HCT116 (cell line): ENCODE measurements at regions not wholly inside any gene's neighbourhood (a gene's known extent, or its start where the extent isn't known, plus 50 kb on each side); places are given as distances from the start of the nearest gene placed in this dataset.
A peak's percentile ranks its signal among the peaks of the same experiment; 100 is the strongest.

Experiments
- ATAC-seq: fragments of 200-7000 bp; cut with Tn5 transposase; 2 replicates; pipeline ENCODE4 v1.9.1; 2020; ENCODE audit warnings: mild to moderate bottlenecking, moderate library complexity
- BruUV-seq: library from RNA; stranded (reverse); fragments of 400-500 nt; replicated peaks from 2 replicates; lab custom pipeline; 2021; lab: Mats Ljungman, UMichigan
- CTCF ChIA-PET: fragments of 300-600 bp; sonication (Branson Sonifier 250); formaldehyde crosslinking; loops from one replicate; lab custom pipeline; 2021; ENCODE audit warnings: antibody characterized with exemption; lab: Charles Lee
- POLR2A ChIA-PET: fragments of 300-600, 350-600 bp; sonication (Branson Sonifier 250); formaldehyde crosslinking; loops from one replicate; lab custom pipeline; 2021; ENCODE audit warnings: antibody characterized with exemption; lab: Charles Lee
- RAD21 ChIA-PET, 2 experiments: fragments of 300-600 bp; sonication (Branson Sonifier 250); formaldehyde crosslinking; loops; one replicate each; lab custom pipeline; 2023; ENCODE audit warnings: low total read pairs in 2 of 2; ENCODE audit not compliant: uncharacterized antibody in 2 of 2, unreplicated experiment in 2 of 2, low non-redundant PET in 1 of 2; lab: Charles Lee
- DNase-seq: peaks from one replicate; pipeline ENCODE4 v3.0.0-alpha.2; 2010; ENCODE audit warnings: low read depth, low spot score
- H2AFZ ChIP-seq: fragments of 200-600 bp; shearing (Covaris generic), sonication (generic); 2 replicates; pipeline ENCODE4 v1.6.1; 2017; ENCODE audit warnings: low read depth, mixed run types, mixed read lengths, antibody characterized with exemption, low read length; ENCODE audit not compliant: poor library complexity, severe bottlenecking
- H3K27ac ChIP-seq: 2 replicates; pipeline ENCODE4 v1.5.1; 2012; ENCODE audit warnings: low read depth, low read length
- H3K27me3 ChIP-seq: fragments of 200-600 bp; sonication (generic); 2 replicates; pipeline ENCODE4 v1.6.1; 2016; ENCODE audit warnings: mixed run types, low read length, mixed read lengths; ENCODE audit not compliant: insufficient read depth
- H3K36me3 ChIP-seq, 2 experiments: fragments of 200-500 bp in 1 of 2; fragments of 200-600 bp in 1 of 2; sonication (Bioruptor generic) in 1 of 2; sonication (generic) in 1 of 2; 2 replicates each; pipeline versions ENCODE4 v1.5.1 to v1.6.1; 2014 to 2016; ENCODE audit warnings: low read length in 2 of 2, inconsistent platforms in 1 of 2, mixed read lengths in 1 of 2, mixed run types in 1 of 2; ENCODE audit not compliant: insufficient read depth in 2 of 2, control insufficient read depth in 1 of 2
- H3K4me1 ChIP-seq, 2 experiments: fragments of 200-600 bp in 1 of 2; sonication (generic) in 1 of 2; 2 replicates each; pipeline versions ENCODE4 v1.5.1 to v1.6.1; 2012 to 2017; ENCODE audit warnings: low read length in 2 of 2, inconsistent platforms in 1 of 2, mild to moderate bottlenecking in 1 of 2, mixed read lengths in 1 of 2, mixed run types in 1 of 2, moderate library complexity in 1 of 2; ENCODE audit not compliant: insufficient read depth in 2 of 2, control insufficient read depth in 1 of 2
- H3K4me2 ChIP-seq: fragments of 200-600 bp; sonication (generic); 2 replicates; pipeline ENCODE4 v1.6.1; 2017; ENCODE audit warnings: mixed run types, low read length, mixed read lengths
- H3K4me3 ChIP-seq, 2 experiments: fragments of 200-600 bp in 1 of 2; sonication (generic) in 1 of 2; replicated peaks in 1 of 2; 2 replicates each; pipeline ENCODE4 v1.5.1; 2011 to 2016; ENCODE audit warnings: low read length in 2 of 2, control low read depth in 1 of 2, low read depth in 1 of 2, mild to moderate bottlenecking in 1 of 2, mixed read lengths in 1 of 2, mixed run types in 1 of 2
- H3K79me2 ChIP-seq: fragments of 200-600 bp; sonication (generic); 2 replicates; pipeline ENCODE4 v1.6.1; 2017; ENCODE audit warnings: mild to moderate bottlenecking, mixed run types, low read length, moderate library complexity, mixed read lengths; ENCODE audit not compliant: insufficient read depth
- H3K9ac ChIP-seq: fragments of 200-600 bp; sonication (generic); 2 replicates; pipeline ENCODE4 v1.6.1; 2016; ENCODE audit warnings: low read length, mixed read lengths
- H3K9me2 ChIP-seq: fragments of 200-600 bp; sonication (generic), shearing (Covaris generic); 2 replicates; pipeline ENCODE4 v1.6.1; 2017; ENCODE audit warnings: mixed run types, mild to moderate bottlenecking, moderate library complexity; ENCODE audit not compliant: insufficient read depth
- H3K9me3 ChIP-seq, 2 experiments: fragments of 200-500 bp in 1 of 2; fragments of 200-600 bp in 1 of 2; sonication (Bioruptor generic) in 1 of 2; sonication (generic) in 1 of 2; 2 replicates each; pipeline ENCODE4 v1.6.1; 2014 to 2017; ENCODE audit warnings: low read length in 2 of 2, mixed read lengths in 2 of 2, inconsistent platforms in 1 of 2, low read depth in 1 of 2, mild to moderate bottlenecking in 1 of 2, mixed run types in 1 of 2, moderate library complexity in 1 of 2; ENCODE audit not compliant: control insufficient read depth in 1 of 2, insufficient read depth in 1 of 2
- H4K20me1 ChIP-seq: fragments of 200-600 bp; sonication (generic), shearing (Covaris generic); 2 replicates; pipeline ENCODE4 v1.6.1; 2017; ENCODE audit warnings: mixed run types, mild to moderate bottlenecking, moderate library complexity; ENCODE audit not compliant: insufficient read depth
- CBX3 ChIP-seq: IDR thresholded peaks from 2 replicates; pipeline ENCODE4 v1.6.1; 2012; ENCODE audit warnings: low read depth
- ELF1 ChIP-seq: IDR thresholded peaks from 2 replicates; pipeline ENCODE4 v1.6.1; 2012; ENCODE audit warnings: low read depth, borderline replicate concordance
- EZH2 ChIP-seq: fragments of 200-600 bp; sonication (generic); IDR thresholded peaks from 2 replicates; pipeline ENCODE4 v1.6.1; 2017; ENCODE audit warnings: antibody characterized with exemption, mixed run types
- EZH2phosphoT487 ChIP-seq: fragments of 200-600 bp; IDR thresholded peaks from 2 replicates; pipeline ENCODE4 v1.6.1; 2018; ENCODE audit warnings: antibody characterized with exemption, borderline replicate concordance
- JUND ChIP-seq: IDR thresholded peaks from 2 replicates; pipeline ENCODE4 v1.6.1; 2012
- POLR2A ChIP-seq: IDR thresholded peaks from 2 replicates; pipeline ENCODE4 v1.7.0; 2011; ENCODE audit warnings: borderline replicate concordance; ENCODE audit not compliant: insufficient read depth, insufficient read length; ENCODE audit errors: extremely low read depth
- RAD21 ChIP-seq: IDR thresholded peaks from 2 replicates; pipeline ENCODE4 v1.6.1; 2012; ENCODE audit warnings: low read depth, mild to moderate bottlenecking
- SP1 ChIP-seq: IDR thresholded peaks from 2 replicates; pipeline ENCODE4 v1.6.1; 2012; ENCODE audit warnings: low read depth
- intact Hi-C: fragments of 100-400 bp; cut with micrococcal nuclease; formaldehyde crosslinking; loops from 2 replicates; pipeline ENCODE4 v1.10.0; 2022
- TF ChIP-seq, protein P1 (sequence below): IDR thresholded peaks from 2 replicates; pipeline ENCODE4 v1.6.1; 2012
- TF ChIP-seq, protein P2 (sequence below), 3 experiments: fragments of 200-600 bp in 1 of 3; sonication (generic) in 1 of 3; IDR thresholded peaks in 2 of 3; conservative IDR thresholded peaks in 1 of 3; 2 replicates each; pipeline ENCODE4 v1.5.1; 2012 to 2017; ENCODE audit warnings: low read depth in 2 of 3, low read length in 2 of 3, antibody characterized with exemption in 1 of 3, borderline replicate concordance in 1 of 3, control low read depth in 1 of 3, mild to moderate bottlenecking in 1 of 3, mixed read lengths in 1 of 3, mixed run types in 1 of 3, moderate library complexity in 1 of 3; ENCODE audit not compliant: insufficient read depth in 1 of 3
- TF ChIP-seq, protein P3 (sequence below): IDR thresholded peaks from 2 replicates; pipeline ENCODE4 v1.6.1; 2012; ENCODE audit warnings: low read depth

DNA sequence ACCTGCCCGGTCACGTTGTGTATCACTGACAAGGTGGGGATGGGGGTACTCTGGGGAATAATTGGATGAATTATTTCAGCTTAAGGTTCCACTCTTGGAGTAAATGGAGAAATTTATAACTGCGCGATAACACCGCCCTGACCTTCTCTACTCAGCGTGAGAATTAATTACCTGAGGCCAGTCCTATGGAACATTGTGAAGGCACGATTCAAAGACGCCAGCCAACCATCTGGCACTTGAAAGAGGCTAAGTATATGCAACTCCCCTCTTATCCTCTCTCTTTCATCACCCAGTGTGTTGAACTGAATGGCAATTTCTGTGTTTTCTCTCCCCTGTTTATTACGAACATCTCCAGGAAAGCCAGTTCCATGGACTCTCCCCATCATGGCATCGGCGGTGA lies 235.5 kb upstream of the TUT7 start:
- no peak for ATAC-seq
- DNase-seq: no peak
- Histone ChIP-seq H3K9me3 (no peaks in the 10 kb centered on the region), H3K4me2 (no peak overlapping the region), H3K9me2 (no peaks in the 10 kb centered on the region), H3K4me1 (no peaks in the 10 kb centered on the region), H3K79me2 (no peaks in the 10 kb centered on the region), H2AFZ (no peak overlapping the region), H3K9ac (no peak overlapping the region), H3K36me3 (no peaks in the 10 kb centered on the region), H4K20me1 (no peaks in the 10 kb centered on the region), H3K27me3 (peaks cover 40% of the 10 kb centered on the region), H3K27ac (no peak overlapping the region), H3K4me3 (no peak overlapping the region)
- ChIA-PET CTCF (no interaction called here), POLR2A (no interaction called here), RAD21 (no interaction called here)
- intact Hi-C loops: no loop called here
- no peak for TF ChIP-seq EZH2
- TF ChIP-seq ELF1: no peak
- TF ChIP-seq POLR2A: no peak
- TF ChIP-seq, protein P1, sequence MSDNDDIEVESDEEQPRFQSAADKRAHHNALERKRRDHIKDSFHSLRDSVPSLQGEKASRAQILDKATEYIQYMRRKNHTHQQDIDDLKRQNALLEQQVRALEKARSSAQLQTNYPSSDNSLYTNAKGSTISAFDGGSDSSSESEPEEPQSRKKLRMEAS: no peak
- TF ChIP-seq SP1: no peak
- no peak for TF ChIP-seq EZH2phosphoT487
- no peak for TF ChIP-seq CBX3
- no TSS peak for BruUV-seq

DNA sequence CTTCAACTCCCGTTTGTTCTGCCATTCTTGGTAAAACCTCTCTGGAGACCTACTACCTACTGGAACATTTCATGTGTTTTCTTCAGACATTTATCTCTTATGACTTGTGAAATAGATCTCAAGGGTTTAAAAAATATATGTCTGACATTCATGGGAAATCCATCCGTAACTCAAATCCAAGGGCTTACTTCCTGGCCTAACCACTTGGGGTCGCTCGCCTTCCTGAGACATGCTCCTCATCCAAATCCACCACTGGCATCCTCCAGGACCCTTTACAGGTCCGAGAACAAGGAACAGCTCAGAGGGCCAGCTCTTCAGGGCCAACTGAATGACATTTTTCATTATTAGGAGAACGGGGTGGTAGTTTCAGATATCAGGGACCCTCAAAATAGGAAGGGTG lies 235.1 kb upstream of the TUT7 start:
- Histone ChIP-seq H3K4me2 (no peak overlapping the region), H3K9me2 (no peaks in the 10 kb centered on the region), H3K9ac (no peak overlapping the region), H2AFZ (no peak overlapping the region), H3K27ac (no peak overlapping the region), H3K79me2 (no peaks in the 10 kb centered on the region), H3K36me3 (no peaks in the 10 kb centered on the region), H4K20me1 (no peaks in the 10 kb centered on the region), H3K4me3 (no peak overlapping the region), H3K9me3 (no peaks in the 10 kb centered on the region), H3K4me1 (no peaks in the 10 kb centered on the region), H3K27me3 (peaks cover 37% of the 10 kb centered on the region)
- CTCF ChIA-PET: no interaction called here
- RAD21 ChIA-PET: no interaction called here
- no TSS peak for BruUV-seq
- no peak for ATAC-seq
- TF ChIP-seq, protein P2, sequence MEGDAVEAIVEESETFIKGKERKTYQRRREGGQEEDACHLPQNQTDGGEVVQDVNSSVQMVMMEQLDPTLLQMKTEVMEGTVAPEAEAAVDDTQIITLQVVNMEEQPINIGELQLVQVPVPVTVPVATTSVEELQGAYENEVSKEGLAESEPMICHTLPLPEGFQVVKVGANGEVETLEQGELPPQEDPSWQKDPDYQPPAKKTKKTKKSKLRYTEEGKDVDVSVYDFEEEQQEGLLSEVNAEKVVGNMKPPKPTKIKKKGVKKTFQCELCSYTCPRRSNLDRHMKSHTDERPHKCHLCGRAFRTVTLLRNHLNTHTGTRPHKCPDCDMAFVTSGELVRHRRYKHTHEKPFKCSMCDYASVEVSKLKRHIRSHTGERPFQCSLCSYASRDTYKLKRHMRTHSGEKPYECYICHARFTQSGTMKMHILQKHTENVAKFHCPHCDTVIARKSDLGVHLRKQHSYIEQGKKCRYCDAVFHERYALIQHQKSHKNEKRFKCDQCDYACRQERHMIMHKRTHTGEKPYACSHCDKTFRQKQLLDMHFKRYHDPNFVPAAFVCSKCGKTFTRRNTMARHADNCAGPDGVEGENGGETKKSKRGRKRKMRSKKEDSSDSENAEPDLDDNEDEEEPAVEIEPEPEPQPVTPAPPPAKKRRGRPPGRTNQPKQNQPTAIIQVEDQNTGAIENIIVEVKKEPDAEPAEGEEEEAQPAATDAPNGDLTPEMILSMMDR (IDR thresholded peaks at IDR 0.05 in 2 of 3, conservative IDR thresholded peaks at IDR 0.05 in 1 of 3; ENCODE audit: borderline replicate concordance in 1 of 3, insufficient read depth in 1 of 3, low read depth in 2 of 3, low read length in 2 of 3): peak in 2 of 3 experiments; percentile 51 to 55; a peak in 4 of 6 replicates
- peak; percentile 27; the same call in 1 of the 2 replicates for TF ChIP-seq RAD21
- TF ChIP-seq, protein P3, sequence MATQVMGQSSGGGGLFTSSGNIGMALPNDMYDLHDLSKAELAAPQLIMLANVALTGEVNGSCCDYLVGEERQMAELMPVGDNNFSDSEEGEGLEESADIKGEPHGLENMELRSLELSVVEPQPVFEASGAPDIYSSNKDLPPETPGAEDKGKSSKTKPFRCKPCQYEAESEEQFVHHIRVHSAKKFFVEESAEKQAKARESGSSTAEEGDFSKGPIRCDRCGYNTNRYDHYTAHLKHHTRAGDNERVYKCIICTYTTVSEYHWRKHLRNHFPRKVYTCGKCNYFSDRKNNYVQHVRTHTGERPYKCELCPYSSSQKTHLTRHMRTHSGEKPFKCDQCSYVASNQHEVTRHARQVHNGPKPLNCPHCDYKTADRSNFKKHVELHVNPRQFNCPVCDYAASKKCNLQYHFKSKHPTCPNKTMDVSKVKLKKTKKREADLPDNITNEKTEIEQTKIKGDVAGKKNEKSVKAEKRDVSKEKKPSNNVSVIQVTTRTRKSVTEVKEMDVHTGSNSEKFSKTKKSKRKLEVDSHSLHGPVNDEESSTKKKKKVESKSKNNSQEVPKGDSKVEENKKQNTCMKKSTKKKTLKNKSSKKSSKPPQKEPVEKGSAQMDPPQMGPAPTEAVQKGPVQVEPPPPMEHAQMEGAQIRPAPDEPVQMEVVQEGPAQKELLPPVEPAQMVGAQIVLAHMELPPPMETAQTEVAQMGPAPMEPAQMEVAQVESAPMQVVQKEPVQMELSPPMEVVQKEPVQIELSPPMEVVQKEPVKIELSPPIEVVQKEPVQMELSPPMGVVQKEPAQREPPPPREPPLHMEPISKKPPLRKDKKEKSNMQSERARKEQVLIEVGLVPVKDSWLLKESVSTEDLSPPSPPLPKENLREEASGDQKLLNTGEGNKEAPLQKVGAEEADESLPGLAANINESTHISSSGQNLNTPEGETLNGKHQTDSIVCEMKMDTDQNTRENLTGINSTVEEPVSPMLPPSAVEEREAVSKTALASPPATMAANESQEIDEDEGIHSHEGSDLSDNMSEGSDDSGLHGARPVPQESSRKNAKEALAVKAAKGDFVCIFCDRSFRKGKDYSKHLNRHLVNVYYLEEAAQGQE: no peak
- TF ChIP-seq JUND: no peak
- intact Hi-C loops: no loop called here
- DNase-seq: no peak
- POLR2A ChIA-PET: no interaction called here
